ENCODE measurements at regions not wholly inside any gene's neighbourhood (a gene's known extent, or its start where the extent isn't known, plus 50 kb on each side); places are given as distances from the start of the nearest gene placed in this dataset.
"Not testable (repeated sequence)": the region's sequence is repeated elsewhere in the genome, so short reads cannot be mapped to it uniquely, and the experiment has no call there.

DNA sequence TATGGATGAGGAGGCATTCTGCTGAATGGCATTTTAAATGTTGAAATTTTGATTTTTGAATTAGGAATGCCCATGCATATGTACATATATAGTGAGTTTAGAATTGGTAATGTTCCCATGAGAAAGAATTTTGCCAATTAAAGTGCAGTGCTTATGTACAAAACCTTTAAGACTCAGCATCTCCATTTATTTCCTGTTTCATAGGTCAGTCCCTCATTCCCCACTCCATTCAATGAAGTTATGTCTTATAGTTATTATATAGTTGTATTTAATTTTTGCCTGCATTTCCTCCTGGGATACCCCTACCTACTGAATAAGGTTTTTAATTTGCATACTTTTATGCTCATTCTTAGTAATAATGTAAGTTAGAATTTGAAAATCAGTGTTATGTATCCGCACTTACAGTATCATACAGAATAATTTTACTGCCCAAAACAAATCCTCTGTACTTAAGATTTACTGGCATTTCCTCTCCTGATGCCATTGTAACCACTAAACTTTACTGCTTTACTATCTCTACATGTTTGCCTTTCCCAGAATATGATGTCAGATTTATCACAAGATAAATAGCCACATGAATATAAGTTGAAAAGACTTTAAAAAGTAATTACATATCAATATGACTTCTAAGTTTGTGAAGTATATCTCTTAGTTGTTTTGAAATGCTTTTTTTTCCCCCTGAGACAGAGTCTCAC lies 389.1 kb upstream of the NDN start:
- Histone ChIP-seq H3K36me3 (no peaks in the 10 kb centered on the region), H3K4me1 (no peaks in the 10 kb centered on the region), H3K27me3 (no peaks in the 10 kb centered on the region), H3K4me3 (no peak overlapping the region), H3K9me3 (no peaks in the 10 kb centered on the region), H3K27ac (no peak overlapping the region)
- no peak for TF ChIP-seq POLR2AphosphoS5 (IDR thresholded peaks at IDR 0.05)
- TF ChIP-seq EP300 (IDR thresholded peaks at IDR 0.05), result no peak
- no peak for TF ChIP-seq POLR2A (IDR thresholded peaks at IDR 0.05)
- TF ChIP-seq, protein P1, sequence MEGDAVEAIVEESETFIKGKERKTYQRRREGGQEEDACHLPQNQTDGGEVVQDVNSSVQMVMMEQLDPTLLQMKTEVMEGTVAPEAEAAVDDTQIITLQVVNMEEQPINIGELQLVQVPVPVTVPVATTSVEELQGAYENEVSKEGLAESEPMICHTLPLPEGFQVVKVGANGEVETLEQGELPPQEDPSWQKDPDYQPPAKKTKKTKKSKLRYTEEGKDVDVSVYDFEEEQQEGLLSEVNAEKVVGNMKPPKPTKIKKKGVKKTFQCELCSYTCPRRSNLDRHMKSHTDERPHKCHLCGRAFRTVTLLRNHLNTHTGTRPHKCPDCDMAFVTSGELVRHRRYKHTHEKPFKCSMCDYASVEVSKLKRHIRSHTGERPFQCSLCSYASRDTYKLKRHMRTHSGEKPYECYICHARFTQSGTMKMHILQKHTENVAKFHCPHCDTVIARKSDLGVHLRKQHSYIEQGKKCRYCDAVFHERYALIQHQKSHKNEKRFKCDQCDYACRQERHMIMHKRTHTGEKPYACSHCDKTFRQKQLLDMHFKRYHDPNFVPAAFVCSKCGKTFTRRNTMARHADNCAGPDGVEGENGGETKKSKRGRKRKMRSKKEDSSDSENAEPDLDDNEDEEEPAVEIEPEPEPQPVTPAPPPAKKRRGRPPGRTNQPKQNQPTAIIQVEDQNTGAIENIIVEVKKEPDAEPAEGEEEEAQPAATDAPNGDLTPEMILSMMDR (IDR thresholded peaks at IDR 0.05), result no peak
- intact Hi-C loops (cut with DNase I), result no loop called here
- 20 to 82% methylated on average over 1 of the region's 1 CpG for WGBS, 2 donors
- DNase-seq, result no peak

DNA sequence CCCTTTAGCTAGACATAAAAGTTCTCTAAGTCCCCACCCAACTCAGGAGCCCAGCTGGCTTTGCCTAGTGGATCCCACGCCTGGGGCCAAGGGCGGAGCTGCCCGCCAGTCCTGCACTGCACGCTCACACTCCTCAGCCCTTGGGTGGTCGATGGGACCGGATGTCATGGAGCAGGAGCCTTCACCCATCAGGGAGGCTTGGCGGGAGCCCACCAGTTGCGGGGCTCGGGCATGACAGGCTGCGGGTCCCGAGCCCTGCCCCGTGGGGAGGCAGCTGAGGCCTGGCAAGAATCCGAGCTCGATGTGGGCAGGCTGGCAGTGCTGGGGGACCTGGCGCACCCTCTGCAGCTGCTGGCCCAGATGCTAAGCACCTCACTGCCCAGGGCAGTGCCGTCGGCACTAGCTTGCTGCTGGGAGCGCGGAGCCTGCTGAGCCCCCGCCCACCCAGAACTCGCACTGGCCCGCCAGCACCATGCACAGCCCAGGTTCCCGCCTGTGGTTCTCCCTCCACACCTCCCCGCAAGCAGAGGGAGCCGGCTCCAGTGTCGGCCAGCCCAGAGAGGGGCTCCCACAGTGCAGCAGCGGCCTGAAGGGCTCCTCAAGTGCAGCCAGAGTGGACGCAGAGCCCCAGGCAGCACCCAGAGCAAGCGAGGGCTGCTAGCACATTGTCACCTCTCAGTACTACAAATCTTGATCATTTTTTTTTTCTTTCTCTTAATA lies 391.4 kb upstream of the NDN start:
- TF ChIP-seq POLR2AphosphoS5 (IDR thresholded peaks at IDR 0.05) (no peak), EP300 (IDR thresholded peaks at IDR 0.05) (no peak), POLR2A (IDR thresholded peaks at IDR 0.05) (no peak)
- TF ChIP-seq, protein P1 (IDR thresholded peaks at IDR 0.05), result no peak
- Histone ChIP-seq H3K36me3 (no peaks in the 10 kb centered on the region), H3K9me3 (no peaks in the 10 kb centered on the region), H3K4me3 (no peak overlapping the region), H3K27me3 (no peaks in the 10 kb centered on the region), H3K4me1 (no peaks in the 10 kb centered on the region), H3K27ac (no peak overlapping the region)
- 89 to 96% methylated on average over 29 of the region's 29 CpGs for WGBS, 2 donors
- no peak for DNase-seq
- intact Hi-C loops (cut with DNase I), result no loop called here

DNA sequence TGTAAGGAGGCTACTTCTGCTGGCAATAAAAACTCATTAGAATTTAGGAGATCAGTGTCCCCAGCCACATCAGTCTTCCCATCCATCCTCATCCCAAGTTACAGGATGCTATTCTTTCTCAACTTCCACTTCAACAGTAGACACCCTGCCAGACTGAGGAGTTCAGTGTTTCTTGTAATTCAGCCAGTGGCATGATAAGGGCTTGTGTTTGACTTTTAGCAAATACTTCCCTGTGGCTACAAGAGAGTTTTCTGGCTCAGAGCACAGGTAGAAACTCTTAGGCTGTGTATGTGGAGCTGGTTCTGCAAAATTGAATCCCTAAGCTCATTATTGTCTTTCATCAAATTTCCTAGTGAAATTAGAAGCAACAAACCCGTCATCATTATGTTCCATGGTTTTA lies 401.8 kb upstream of the NDN start:
- H3K27ac ChIP-seq; H3K4me3 ChIP-seq; DNase-seq; intact Hi-C loops (cut with DNase I); H3K27me3 ChIP-seq; H3K9me3 ChIP-seq; H3K4me1 ChIP-seq; H3K36me3 ChIP-seq: not testable (repeated sequence)
- WGBS, 2 donors, result 44 to 68% methylated on average over 1 of the region's 1 CpG

DNA sequence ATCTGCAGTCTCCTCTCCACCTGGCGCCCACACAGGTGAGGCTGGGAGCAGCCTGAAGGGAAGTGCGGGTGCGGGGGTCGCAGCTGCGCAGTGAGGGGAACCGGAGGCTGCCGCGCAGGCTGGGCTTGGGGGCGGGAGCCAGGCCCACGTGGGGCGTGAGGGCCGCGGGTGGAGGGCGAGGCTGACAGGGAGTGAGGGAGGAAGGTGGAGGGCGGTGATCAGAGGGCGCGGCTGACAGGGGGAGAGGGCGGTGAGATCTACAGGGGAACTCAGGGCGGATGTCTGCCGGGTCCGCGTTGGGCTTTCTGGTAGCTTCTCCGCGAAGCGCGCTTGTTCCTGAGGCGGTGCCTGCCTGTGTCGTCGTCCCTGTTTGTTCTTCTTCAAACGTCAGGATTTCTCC lies 414.4 kb upstream of the NDN start:
- intact Hi-C loops (cut with DNase I); H3K9me3 ChIP-seq; H3K4me3 ChIP-seq; H3K27me3 ChIP-seq; H3K36me3 ChIP-seq; DNase-seq; H3K4me1 ChIP-seq; H3K27ac ChIP-seq: not testable (repeated sequence)
- WGBS, 2 donors, result 32 to 40% methylated on average over 27 of the region's 30 CpGs

DNA sequence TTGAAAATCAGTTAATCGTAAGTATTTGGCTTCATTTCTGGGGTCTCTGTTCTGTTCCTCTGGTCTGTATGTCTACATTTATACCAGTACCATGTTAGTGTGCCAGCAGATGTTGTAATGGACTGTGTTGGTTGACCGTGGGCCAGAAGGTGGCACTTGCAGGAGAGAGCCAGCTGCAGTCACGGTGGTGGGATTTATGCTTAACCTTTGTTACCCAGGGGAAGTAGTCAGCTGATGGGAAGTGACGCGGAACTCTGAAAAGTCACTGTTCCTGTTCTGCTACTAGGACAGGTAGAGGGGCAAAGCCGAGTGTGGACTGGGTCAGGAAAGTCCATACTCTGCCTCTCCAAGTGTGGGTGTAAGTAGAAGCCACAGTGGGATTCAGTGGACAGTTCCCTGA lies 420.4 kb upstream of the NDN start:
- H3K27me3 ChIP-seq; intact Hi-C loops (cut with DNase I); DNase-seq; H3K4me1 ChIP-seq; H3K4me3 ChIP-seq; H3K36me3 ChIP-seq; H3K9me3 ChIP-seq; H3K27ac ChIP-seq: not testable (repeated sequence)
- WGBS, 2 donors, result 60 to 74% methylated on average over 5 to 6 of the region's 6 CpGs

DNA sequence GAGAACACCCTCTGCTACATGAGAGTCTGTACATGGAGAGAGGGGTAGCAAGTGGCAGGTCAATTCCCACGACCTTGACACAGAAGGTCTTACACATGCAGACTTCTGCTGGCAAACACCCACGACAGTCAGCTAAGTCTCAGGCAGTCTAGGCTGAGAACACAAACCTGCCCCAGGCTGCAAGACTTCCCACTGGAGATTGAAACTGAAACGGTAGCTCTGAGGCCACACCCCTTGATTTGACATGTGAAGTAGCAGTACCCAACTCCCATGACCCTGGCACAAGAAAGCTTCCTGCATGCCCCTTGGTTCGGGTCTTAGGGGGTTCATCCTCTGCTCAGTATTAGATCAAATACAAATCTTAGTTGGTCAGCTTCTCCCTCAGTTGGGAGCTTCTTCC lies 420.8 kb upstream of the NDN start:
- WGBS, 2 donors, result 9 to 57% methylated on average over 3 to 4 of the region's 4 CpGs
- H3K27me3 ChIP-seq; H3K4me1 ChIP-seq; H3K27ac ChIP-seq; intact Hi-C loops (cut with DNase I); DNase-seq; H3K4me3 ChIP-seq; H3K9me3 ChIP-seq; H3K36me3 ChIP-seq: not testable (repeated sequence)

DNA sequence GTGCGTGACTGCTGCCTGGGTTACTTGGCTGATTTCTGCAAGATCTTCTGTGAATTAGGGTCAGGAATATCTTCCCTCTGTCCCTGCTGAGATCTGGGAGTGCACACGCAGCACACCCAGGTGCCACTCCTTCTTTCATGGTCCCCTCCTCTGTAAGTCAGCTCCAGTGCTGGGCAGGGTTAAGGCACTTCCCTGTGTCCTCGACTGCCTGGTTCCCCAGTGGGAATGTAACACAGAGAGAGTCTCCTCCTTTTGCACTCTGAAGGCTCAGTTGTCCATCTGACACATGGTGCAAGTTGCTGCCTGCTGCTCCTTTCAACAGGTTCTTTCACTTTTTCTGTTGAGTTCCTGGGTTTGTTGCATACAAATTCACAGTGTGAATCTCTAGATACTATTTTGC lies 421.2 kb upstream of the NDN start:
- H3K36me3 ChIP-seq; H3K9me3 ChIP-seq; H3K27ac ChIP-seq; DNase-seq; H3K4me3 ChIP-seq; intact Hi-C loops (cut with DNase I); H3K4me1 ChIP-seq; H3K27me3 ChIP-seq: not testable (repeated sequence)
- WGBS, 2 donors, result 24 to 61% methylated on average over 3 of the region's 3 CpGs

DNA sequence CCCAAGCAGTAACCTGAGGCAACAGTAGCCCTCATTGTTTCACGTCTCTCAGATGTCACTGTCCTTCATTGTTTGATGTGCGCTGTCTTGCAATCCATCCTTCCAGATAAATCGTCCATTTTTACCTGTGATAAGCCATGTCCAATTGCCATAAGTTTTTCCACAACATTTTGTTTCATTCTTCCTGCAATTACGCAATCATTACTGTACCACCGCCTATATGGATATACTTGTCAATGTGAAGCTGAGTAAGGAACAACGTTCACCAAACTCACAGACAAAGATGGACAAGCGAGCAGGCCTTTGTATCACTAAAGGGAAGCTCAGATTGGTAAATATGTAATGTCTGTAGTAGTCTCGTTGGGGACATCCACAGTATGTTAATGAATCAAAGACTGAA lies 452.5 kb upstream of the NDN start:
- H3K4me3 ChIP-seq; H3K9me3 ChIP-seq; H3K27ac ChIP-seq; H3K36me3 ChIP-seq; intact Hi-C loops (cut with DNase I); H3K27me3 ChIP-seq; DNase-seq; H3K4me1 ChIP-seq: not testable (repeated sequence)
- whole genome bisulfite sequencing, 2 donors, result 76 to 88% methylated on average over 8 of the region's 8 CpGs

DNA sequence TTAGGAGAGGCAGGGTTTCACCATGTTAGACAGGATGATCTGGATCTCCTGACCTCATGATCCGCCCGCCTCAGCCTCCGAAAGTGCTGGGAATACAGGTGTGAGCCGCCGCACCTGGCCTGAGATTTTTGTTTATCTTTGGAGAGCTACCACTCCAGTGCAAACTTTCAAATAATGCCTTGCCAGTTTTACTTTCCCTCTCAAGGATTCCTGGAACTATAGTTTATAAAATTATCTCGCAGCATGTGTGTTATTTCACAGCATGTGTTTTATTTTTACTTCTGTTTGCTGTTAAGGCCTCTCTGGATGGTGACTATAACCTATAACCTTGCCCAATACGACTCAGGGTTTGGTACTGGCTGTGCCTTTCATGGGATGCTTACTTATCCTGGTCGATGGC lies 458.0 kb upstream of the NDN start:
- intact Hi-C loops (cut with DNase I), result not testable (repeated sequence)
- 28 to 75% methylated on average over 8 of the region's 8 CpGs for WGBS, 2 donors

More for the DNA sequence above, 458.0 kb upstream of the NDN start:
- not testable (repeated sequence) for DNase-seq, H3K4me1 ChIP-seq, H3K36me3 ChIP-seq, H3K27me3 ChIP-seq, H3K27ac ChIP-seq, H3K9me3 ChIP-seq, H3K4me3 ChIP-seq

All from sigmoid colon (tissue), 6 donors.